NB4 (cell line): ENCODE measurements at regions not wholly inside any gene's neighbourhood (a gene's known extent, or its start where the extent isn't known, plus 50 kb on each side); places are given as distances from the start of the nearest gene placed in this dataset.

Experiments used
- MAX ChIP-seq: IDR thresholded peaks from 2 replicates; pipeline ENCODE4 v1.6.1; 2011; ENCODE audit warnings: low read depth, low read length
- POLR2A ChIP-seq: IDR thresholded peaks from 2 replicates; pipeline ENCODE4 v1.6.1; 2011; ENCODE audit warnings: mild to moderate bottlenecking; ENCODE audit not compliant: insufficient read length; ENCODE audit errors: extremely low read depth
- TF ChIP-seq, protein P1 (sequence below): IDR thresholded peaks from one replicate; pipeline ENCODE4 v1.5.1; 2012; ENCODE audit warnings: low read depth, low read length

GRCh38 chr9:24625097-24625496 lies 79.4 kb upstream of the IZUMO3 start:
- no peak for TF ChIP-seq POLR2A
- TF ChIP-seq, protein P1, sequence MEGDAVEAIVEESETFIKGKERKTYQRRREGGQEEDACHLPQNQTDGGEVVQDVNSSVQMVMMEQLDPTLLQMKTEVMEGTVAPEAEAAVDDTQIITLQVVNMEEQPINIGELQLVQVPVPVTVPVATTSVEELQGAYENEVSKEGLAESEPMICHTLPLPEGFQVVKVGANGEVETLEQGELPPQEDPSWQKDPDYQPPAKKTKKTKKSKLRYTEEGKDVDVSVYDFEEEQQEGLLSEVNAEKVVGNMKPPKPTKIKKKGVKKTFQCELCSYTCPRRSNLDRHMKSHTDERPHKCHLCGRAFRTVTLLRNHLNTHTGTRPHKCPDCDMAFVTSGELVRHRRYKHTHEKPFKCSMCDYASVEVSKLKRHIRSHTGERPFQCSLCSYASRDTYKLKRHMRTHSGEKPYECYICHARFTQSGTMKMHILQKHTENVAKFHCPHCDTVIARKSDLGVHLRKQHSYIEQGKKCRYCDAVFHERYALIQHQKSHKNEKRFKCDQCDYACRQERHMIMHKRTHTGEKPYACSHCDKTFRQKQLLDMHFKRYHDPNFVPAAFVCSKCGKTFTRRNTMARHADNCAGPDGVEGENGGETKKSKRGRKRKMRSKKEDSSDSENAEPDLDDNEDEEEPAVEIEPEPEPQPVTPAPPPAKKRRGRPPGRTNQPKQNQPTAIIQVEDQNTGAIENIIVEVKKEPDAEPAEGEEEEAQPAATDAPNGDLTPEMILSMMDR: no peak
- TF ChIP-seq MAX: no peak
